WTC11 (cell line): ENCODE measurements at regions not wholly inside any gene's neighbourhood (a gene's known extent, or its start where the extent isn't known, plus 50 kb on each side); places are given as distances from the start of the nearest gene placed in this dataset.

Experiments
- ATAC-seq: fragments of 200-7000 bp; cut with Tn5 transposase; 2 replicates; pipeline ENCODE4 v1.10.0; 2021; ENCODE audit warnings: mild to moderate bottlenecking, moderate library complexity
- CTCF ChIA-PET: fragments of 300-600 bp; sonication (Branson Sonifier 250); formaldehyde crosslinking; loops from one replicate; lab custom pipeline; 2021; ENCODE audit warnings: antibody characterized with exemption; lab: Charles Lee
- POLR2A ChIA-PET: fragments of 350-600 bp; sonication (Branson Sonifier 250); formaldehyde crosslinking; loops from one replicate; lab custom pipeline; 2021; ENCODE audit warnings: antibody characterized with exemption; lab: Charles Lee
- DNase-seq: peaks from one replicate; pipeline ENCODE4 v3.0.0; 2021; ENCODE audit warnings: low spot score
- H3K27ac Mint-ChIP-seq: 2 replicates; pipeline ENCODE4 v1.8.0; 2021; ENCODE audit warnings: mixed read lengths
- H3K27me3 Mint-ChIP-seq: 2 replicates; pipeline ENCODE4 v1.8.0; 2021; ENCODE audit warnings: low read depth, mild to moderate bottlenecking, moderate library complexity, mixed read lengths
- H3K36me3 Mint-ChIP-seq: 2 replicates; pipeline ENCODE4 v1.8.0; 2021; ENCODE audit warnings: mixed read lengths
- H3K4me1 Mint-ChIP-seq: 2 replicates; pipeline ENCODE4 v1.8.0; 2022; ENCODE audit warnings: mixed read lengths
- H3K4me3 Mint-ChIP-seq: 2 replicates; pipeline ENCODE4 v1.8.0; 2021; ENCODE audit warnings: mild to moderate bottlenecking, moderate library complexity, mixed read lengths
- H3K9me3 Mint-ChIP-seq: 2 replicates; pipeline ENCODE4 v1.8.0; 2021; ENCODE audit warnings: mixed read lengths
- AFF4 ChIP-seq: sonication (generic); formaldehyde crosslinking; IDR thresholded peaks from 2 replicates; pipeline ENCODE4 v1.8.1; 2023; ENCODE audit warnings: mild to moderate bottlenecking, missing genetic modification reagents, borderline replicate concordance
- AR ChIP-seq: fragments of 250-450 bp; sonication (Bioruptor Pico); IDR thresholded peaks from 2 replicates; pipeline ENCODE4 v1.9.0; 2021; ENCODE audit warnings: mild to moderate bottlenecking
- ATF3 ChIP-seq: sonication (generic); formaldehyde crosslinking; conservative IDR thresholded peaks from 2 replicates; pipeline ENCODE4 v1.8.1; 2022; ENCODE audit warnings: mild to moderate bottlenecking, missing genetic modification reagents
- CBFB ChIP-seq: sonication (generic); formaldehyde crosslinking; IDR thresholded peaks from 2 replicates; pipeline ENCODE4 v1.8.1; 2022; ENCODE audit warnings: mild to moderate bottlenecking, low read depth, missing genetic modification reagents
- CREB1 ChIP-seq: sonication (generic); formaldehyde crosslinking; IDR thresholded peaks from 2 replicates; pipeline ENCODE4 v1.8.0; 2023; ENCODE audit warnings: mild to moderate bottlenecking, missing genetic modification reagents
- E2F1 ChIP-seq: sonication (generic); formaldehyde crosslinking; IDR thresholded peaks from 2 replicates; pipeline ENCODE4 v1.8.0; 2022; ENCODE audit warnings: mild to moderate bottlenecking, missing genetic modification reagents
- E2F5 ChIP-seq: sonication (generic); formaldehyde crosslinking; IDR thresholded peaks from 2 replicates; pipeline ENCODE4 v1.8.1; 2022; ENCODE audit warnings: mild to moderate bottlenecking, moderate library complexity, missing genetic modification reagents
- EMX1 ChIP-seq: fragments of 250-450 bp; sonication (Bioruptor Pico); IDR thresholded peaks from 2 replicates; pipeline ENCODE4 v1.8.0; 2021; ENCODE audit warnings: mild to moderate bottlenecking
- FOXK1 ChIP-seq: sonication (generic); formaldehyde crosslinking; IDR thresholded peaks from 2 replicates; pipeline ENCODE4 v1.8.0; 2022; ENCODE audit warnings: mild to moderate bottlenecking, moderate library complexity, missing genetic modification reagents
- FOXP4 ChIP-seq: sonication (generic); formaldehyde crosslinking; IDR thresholded peaks from 2 replicates; pipeline ENCODE4 v1.8.0; 2022; ENCODE audit warnings: mild to moderate bottlenecking, missing genetic modification reagents
- NR1H2 ChIP-seq: sonication (generic); formaldehyde crosslinking; IDR thresholded peaks from 2 replicates; pipeline ENCODE4 v1.9.0; 2021; ENCODE audit warnings: mild to moderate bottlenecking, moderate library complexity, missing genetic modification reagents
- NR3C1 ChIP-seq: sonication (generic); formaldehyde crosslinking; conservative IDR thresholded peaks from 2 replicates; pipeline ENCODE4 v1.8.1; 2023; ENCODE audit warnings: low read depth, mild to moderate bottlenecking, missing genetic modification reagents
- TCF7 ChIP-seq: sonication (generic); formaldehyde crosslinking; IDR thresholded peaks from 2 replicates; pipeline ENCODE4 v1.8.0; 2022; ENCODE audit warnings: mild to moderate bottlenecking, low read depth, missing genetic modification reagents, moderate library complexity
- TEAD1 ChIP-seq: sonication (generic); formaldehyde crosslinking; IDR thresholded peaks from 2 replicates; pipeline ENCODE4 v1.8.0; 2022; ENCODE audit warnings: mild to moderate bottlenecking, missing genetic modification reagents
- ZNF416 ChIP-seq: fragments of 250-450 bp; sonication (Bioruptor Pico); IDR thresholded peaks from 2 replicates; pipeline ENCODE4 v1.9.0; 2021; ENCODE audit warnings: mild to moderate bottlenecking, inconsistent platforms
- ZNF512 ChIP-seq: sonication (generic); formaldehyde crosslinking; IDR thresholded peaks from 2 replicates; pipeline ENCODE4 v1.8.1; 2022; ENCODE audit warnings: missing genetic modification reagents, borderline replicate concordance

- CTCF ChIA-PET: no interaction called here
- TF ChIP-seq CREB1: no peak
- no peak for TF ChIP-seq ZNF512 (CRISPR knock-in tag)
- no peak for TF ChIP-seq EMX1 (CRISPR knock-in tag)
- TF ChIP-seq E2F1 (CRISPR knock-in tag): no peak
- no peak for TF ChIP-seq FOXP4 (CRISPR knock-in tag)
- TF ChIP-seq ATF3: no peak
- no peak for TF ChIP-seq E2F5
- TF ChIP-seq NR3C1 (CRISPR knock-in tag): no peak
- no peak for TF ChIP-seq TCF7
- no peak for TF ChIP-seq AR (CRISPR knock-in tag)
- TF ChIP-seq FOXK1 (CRISPR knock-in tag): no peak
- TF ChIP-seq TEAD1 (CRISPR knock-in tag): no peak
- no peak for TF ChIP-seq CBFB
- no peak for TF ChIP-seq ZNF416 (CRISPR knock-in tag)
- TF ChIP-seq NR1H2 (CRISPR knock-in tag): no peak
- no peak for TF ChIP-seq AFF4 (CRISPR knock-in tag)
- DNase-seq (no peak), ATAC-seq (no peak)
- Mint-ChIP-seq H3K36me3 (peaks cover 7% of the 10 kb centered on the region; the same call in 1 of the 2 replicates), H3K27me3 (no peaks in the 10 kb centered on the region), H3K4me3 (no peak overlapping the region), H3K9me3 (peaks cover 16% of the 10 kb centered on the region), H3K27ac (no peak overlapping the region), H3K4me1 (peaks cover 3% of the 10 kb centered on the region; the same call in 1 of the 2 replicates)
- POLR2A ChIA-PET: no interaction called here
Observed at GRCh38 chr9:90546200-90546599, 96.4 kb downstream of the DIRAS2 start.
